ENCODE measurements at regions not wholly inside any gene's neighbourhood (a gene's known extent, or its start where the extent isn't known, plus 50 kb on each side); places are given as distances from the start of the nearest gene placed in this dataset.

GRCh38 chr13:79681069-79681468 is 200.1 kb downstream of the NDFIP2 start:
- DNase-seq = no peak

- DNase-seq = no peak
Observed at GRCh38 chr13:79680485-79680884, 199.5 kb downstream of the NDFIP2 start.

GRCh38 chr13:79679334-79679733 is 198.4 kb downstream of the NDFIP2 start:
- DNase-seq = peak; percentile 16

- DNase-seq = no peak
Observed at GRCh38 chr13:79678100-79678499, 197.1 kb downstream of the NDFIP2 start.

GRCh38 chr13:79675931-79676660 is 195.1 kb downstream of the NDFIP2 start:
- DNase-seq = no peak

GRCh38 chr13:79674765-79675515 is 194.0 kb downstream of the NDFIP2 start:
- no peak for DNase-seq

- no peak for DNase-seq
Observed at GRCh38 chr13:79673993-79674377, 193.0 kb downstream of the NDFIP2 start.

GRCh38 chr13:79673310-79673992 is 192.5 kb downstream of the NDFIP2 start:
- DNase-seq = no peak

GRCh38 chr13:79671420-79671819 is 190.5 kb downstream of the NDFIP2 start:
- DNase-seq = no peak

GRCh38 chr13:79668201-79668752 is 187.3 kb downstream of the NDFIP2 start:
- DNase-seq = no peak

GRCh38 chr13:79667771-79668170 is 186.8 kb downstream of the NDFIP2 start:
- no peak for DNase-seq

GRCh38 chr13:79663977-79664636 is 183.2 kb downstream of the NDFIP2 start:
- DNase-seq = no peak

- DNase-seq = no peak
Observed at GRCh38 chr13:79663435-79663834, 182.5 kb downstream of the NDFIP2 start.

GRCh38 chr13:79662882-79663281 is 181.9 kb downstream of the NDFIP2 start:
- no peak for DNase-seq

- DNase-seq = no peak
Observed at GRCh38 chr13:79660361-79660760, 179.4 kb downstream of the NDFIP2 start.

- no peak for DNase-seq
Observed at GRCh38 chr13:79659121-79659521, 178.2 kb downstream of the NDFIP2 start.

- no peak for DNase-seq
Observed at GRCh38 chr13:79658333-79658975, 177.5 kb downstream of the NDFIP2 start.

GRCh38 chr13:79655509-79655908 is 174.6 kb downstream of the NDFIP2 start:
- DNase-seq = no peak

GRCh38 chr13:79654520-79654919 is 173.6 kb downstream of the NDFIP2 start:
- DNase-seq = no peak

- DNase-seq = no peak
Observed at GRCh38 chr13:79650688-79651087, 169.7 kb downstream of the NDFIP2 start.

- no peak for DNase-seq
Observed at GRCh38 chr13:79648191-79648590, 167.2 kb downstream of the NDFIP2 start.

GRCh38 chr13:79647533-79647932 is 166.6 kb downstream of the NDFIP2 start:
- no peak for DNase-seq
